ENCODE measurements at regions not wholly inside any gene's neighbourhood (a gene's known extent, or its start where the extent isn't known, plus 50 kb on each side); places are given as distances from the start of the nearest gene placed in this dataset.
"Not testable (repeated sequence)": the region's sequence is repeated elsewhere in the genome, so short reads cannot be mapped to it uniquely, and the experiment has no call there.

DNA sequence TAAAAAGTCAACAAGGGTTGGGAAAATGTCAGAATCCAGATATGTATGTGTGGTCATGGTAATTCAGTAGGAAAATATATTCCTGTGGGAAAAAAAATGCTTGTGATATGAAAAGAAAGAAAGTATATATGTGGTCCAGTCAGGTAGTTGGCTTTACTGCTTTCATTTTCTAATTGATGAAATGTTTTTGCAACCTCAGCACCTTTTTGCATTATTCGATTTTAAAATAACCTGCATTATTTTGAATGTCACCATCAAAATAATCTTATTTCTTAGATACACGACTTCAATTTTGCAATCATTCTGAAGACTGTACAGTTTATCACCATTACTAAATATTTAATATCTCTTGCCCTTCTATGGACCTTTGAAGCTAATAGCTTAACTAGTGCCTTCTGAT lies 170.8 kb upstream of the SPANXN4 start:
- no TSS peak for BruUV-seq (replicated peaks)
- H3K27me3 Mint-ChIP-seq (ENCODE audit: insufficient read depth, unreplicated experiment), result no peaks in the 10 kb centered on the region

DNA sequence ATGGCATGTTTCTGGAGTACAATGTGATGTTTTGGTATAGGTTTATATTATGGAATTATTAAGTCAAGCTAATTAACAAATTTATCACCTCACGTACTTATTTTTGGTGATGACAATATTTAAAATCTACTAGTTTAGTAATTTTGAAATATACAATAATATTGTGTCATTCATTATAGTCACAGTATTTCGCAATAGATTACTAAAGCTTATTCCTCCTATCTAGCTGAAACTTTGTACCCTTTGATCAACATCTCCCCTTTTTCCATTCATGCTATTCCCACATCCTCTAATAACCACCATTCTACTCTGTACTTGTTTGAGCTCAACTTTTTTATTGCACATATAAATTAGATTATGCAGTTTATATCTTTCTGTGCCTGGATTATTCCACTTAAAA lies 164.8 kb upstream of the SPANXN4 start:
- BruUV-seq (replicated peaks), result no TSS peak
- no peak overlapping the region for H3K27ac Mint-ChIP-seq (ENCODE audit: low read depth, unreplicated experiment)

More for the DNA sequence above, 170.8 kb upstream of the SPANXN4 start:
- TF ChIP-seq, protein P1, sequence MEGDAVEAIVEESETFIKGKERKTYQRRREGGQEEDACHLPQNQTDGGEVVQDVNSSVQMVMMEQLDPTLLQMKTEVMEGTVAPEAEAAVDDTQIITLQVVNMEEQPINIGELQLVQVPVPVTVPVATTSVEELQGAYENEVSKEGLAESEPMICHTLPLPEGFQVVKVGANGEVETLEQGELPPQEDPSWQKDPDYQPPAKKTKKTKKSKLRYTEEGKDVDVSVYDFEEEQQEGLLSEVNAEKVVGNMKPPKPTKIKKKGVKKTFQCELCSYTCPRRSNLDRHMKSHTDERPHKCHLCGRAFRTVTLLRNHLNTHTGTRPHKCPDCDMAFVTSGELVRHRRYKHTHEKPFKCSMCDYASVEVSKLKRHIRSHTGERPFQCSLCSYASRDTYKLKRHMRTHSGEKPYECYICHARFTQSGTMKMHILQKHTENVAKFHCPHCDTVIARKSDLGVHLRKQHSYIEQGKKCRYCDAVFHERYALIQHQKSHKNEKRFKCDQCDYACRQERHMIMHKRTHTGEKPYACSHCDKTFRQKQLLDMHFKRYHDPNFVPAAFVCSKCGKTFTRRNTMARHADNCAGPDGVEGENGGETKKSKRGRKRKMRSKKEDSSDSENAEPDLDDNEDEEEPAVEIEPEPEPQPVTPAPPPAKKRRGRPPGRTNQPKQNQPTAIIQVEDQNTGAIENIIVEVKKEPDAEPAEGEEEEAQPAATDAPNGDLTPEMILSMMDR (IDR thresholded peaks at IDR 0.05; ENCODE audit: unreplicated experiment), result no peak
- H3K9me3 Mint-ChIP-seq (ENCODE audit: unreplicated experiment), result peaks cover 5% of the 10 kb centered on the region
- DNase-seq (ENCODE audit: unreplicated experiment), result no peak
- H3K4me3 Mint-ChIP-seq (ENCODE audit: unreplicated experiment), result no peak overlapping the region
- intact Hi-C loops (cut with micrococcal nuclease), result no loop called here
- H3K4me1 Mint-ChIP-seq (ENCODE audit: insufficient read depth, unreplicated experiment), result no peaks in the 10 kb centered on the region
- no peaks in the 10 kb centered on the region for H3K36me3 Mint-ChIP-seq (ENCODE audit: insufficient read depth, unreplicated experiment)
- ChIA-PET POLR2A (no interaction called here), CTCF (no interaction called here)
- H3K27ac Mint-ChIP-seq (ENCODE audit: low read depth, unreplicated experiment), result no peak overlapping the region

DNA sequence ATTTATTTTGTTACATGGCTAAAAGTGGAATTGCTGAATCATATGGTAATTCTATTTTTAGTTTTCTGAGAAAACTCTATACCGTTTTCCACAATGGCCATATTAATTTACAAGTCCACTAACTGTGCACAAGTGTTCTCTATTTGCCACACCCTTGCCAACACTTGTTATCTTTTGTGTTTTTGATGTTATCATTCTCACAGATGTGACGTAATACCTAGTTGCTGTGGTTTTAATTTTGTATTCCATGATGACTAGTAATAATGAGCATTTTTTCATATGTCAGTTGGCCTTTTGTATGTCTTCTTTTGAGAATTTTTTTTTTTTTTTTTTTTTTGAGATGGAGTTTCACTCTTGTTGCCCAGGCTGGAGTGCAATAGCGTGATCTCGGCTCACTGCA lies 164.2 kb upstream of the SPANXN4 start:
- Mint-ChIP-seq H3K4me3 (ENCODE audit: unreplicated experiment) (no peak overlapping the region), H3K36me3 (ENCODE audit: insufficient read depth, unreplicated experiment) (no peaks in the 10 kb centered on the region), H3K27me3 (ENCODE audit: insufficient read depth, unreplicated experiment) (no peaks in the 10 kb centered on the region), H3K4me1 (ENCODE audit: insufficient read depth, unreplicated experiment) (no peaks in the 10 kb centered on the region), H3K9me3 (ENCODE audit: unreplicated experiment) (no peaks in the 10 kb centered on the region), H3K27ac (ENCODE audit: low read depth, unreplicated experiment) (no peak overlapping the region)
- ChIA-PET CTCF (no interaction called here), POLR2A (no interaction called here)
- TF ChIP-seq, protein P1 (IDR thresholded peaks at IDR 0.05; ENCODE audit: unreplicated experiment), result no peak
- intact Hi-C loops (cut with micrococcal nuclease), result no loop called here
- BruUV-seq (replicated peaks), result no TSS peak
- DNase-seq (ENCODE audit: unreplicated experiment), result no peak

More for the DNA sequence above, 164.8 kb upstream of the SPANXN4 start:
- Mint-ChIP-seq H3K4me1 (ENCODE audit: insufficient read depth, unreplicated experiment) (no peaks in the 10 kb centered on the region), H3K4me3 (ENCODE audit: unreplicated experiment) (no peak overlapping the region), H3K36me3 (ENCODE audit: insufficient read depth, unreplicated experiment) (no peaks in the 10 kb centered on the region), H3K9me3 (ENCODE audit: unreplicated experiment) (no peaks in the 10 kb centered on the region), H3K27me3 (ENCODE audit: insufficient read depth, unreplicated experiment) (no peaks in the 10 kb centered on the region)
- ChIA-PET CTCF (no interaction called here), POLR2A (no interaction called here)
- no peak for DNase-seq (ENCODE audit: unreplicated experiment)
- TF ChIP-seq, protein P1 (IDR thresholded peaks at IDR 0.05; ENCODE audit: unreplicated experiment), result no peak
- intact Hi-C loops (cut with micrococcal nuclease), result no loop called here

DNA sequence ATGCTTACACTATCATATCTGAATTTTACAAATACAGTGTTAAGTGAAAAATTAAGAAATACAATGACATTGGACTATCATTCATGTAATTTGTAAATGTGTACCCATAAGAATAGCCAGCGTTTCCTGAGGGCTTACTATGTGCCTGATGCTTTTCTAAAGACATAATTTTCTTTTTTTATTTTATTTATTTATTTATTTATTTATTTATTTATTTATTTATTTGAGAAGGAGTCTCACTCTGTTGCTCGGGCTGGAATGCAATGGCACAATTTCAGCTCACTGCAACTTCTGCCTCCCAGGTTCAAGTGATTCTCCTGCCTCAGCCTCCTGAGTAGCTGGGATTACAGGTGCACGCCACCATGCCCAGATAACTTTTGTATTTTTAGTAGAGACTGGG lies 159.5 kb upstream of the SPANXN4 start:
- CTCF ChIA-PET; H3K27me3 Mint-ChIP-seq (ENCODE audit: insufficient read depth, unreplicated experiment); H3K27ac Mint-ChIP-seq (ENCODE audit: low read depth, unreplicated experiment); POLR2A ChIA-PET; DNase-seq (ENCODE audit: unreplicated experiment); H3K9me3 Mint-ChIP-seq (ENCODE audit: unreplicated experiment); intact Hi-C loops (cut with micrococcal nuclease); H3K36me3 Mint-ChIP-seq (ENCODE audit: insufficient read depth, unreplicated experiment); BruUV-seq (replicated peaks); H3K4me1 Mint-ChIP-seq (ENCODE audit: insufficient read depth, unreplicated experiment); H3K4me3 Mint-ChIP-seq (ENCODE audit: unreplicated experiment): not testable (repeated sequence)

DNA sequence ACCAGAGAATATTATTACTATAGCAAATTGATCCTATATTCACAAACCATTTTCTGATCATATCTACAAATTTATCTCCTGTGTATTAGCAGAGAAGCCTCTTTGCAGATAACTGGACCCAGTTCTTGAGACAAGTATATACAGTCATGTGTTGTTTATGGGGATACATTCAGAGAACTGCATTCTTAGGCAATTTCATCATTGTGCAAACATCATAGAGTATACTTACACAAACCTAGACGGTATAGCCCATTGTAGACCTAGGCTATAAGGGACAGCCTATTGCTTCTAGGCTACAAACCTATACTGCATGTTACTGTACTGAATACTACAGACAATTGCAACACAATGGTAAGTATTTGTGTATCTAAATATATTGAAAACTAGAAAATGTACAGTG lies 152.5 kb upstream of the SPANXN4 start:
- no peaks in the 10 kb centered on the region for H3K27me3 Mint-ChIP-seq (ENCODE audit: insufficient read depth, unreplicated experiment)
- no peaks in the 10 kb centered on the region for H3K4me1 Mint-ChIP-seq (ENCODE audit: insufficient read depth, unreplicated experiment)
- no peaks in the 10 kb centered on the region for H3K36me3 Mint-ChIP-seq (ENCODE audit: insufficient read depth, unreplicated experiment)
- no TSS peak for BruUV-seq (replicated peaks)
- intact Hi-C loops (cut with micrococcal nuclease), result no loop called here
- H3K9me3 Mint-ChIP-seq (ENCODE audit: unreplicated experiment), result peaks cover 8% of the 10 kb centered on the region
- DNase-seq (ENCODE audit: unreplicated experiment), result no peak
- CTCF ChIA-PET, result interaction anchor here (0.6 kb wide), 1 partner anchor 1956 kb away, joined by 4 read pairs; no protein-coding TSS in a partner anchor
- H3K27ac Mint-ChIP-seq (ENCODE audit: low read depth, unreplicated experiment), result no peak overlapping the region
- TF ChIP-seq, protein P1 (IDR thresholded peaks at IDR 0.05; ENCODE audit: unreplicated experiment), result no peak
- POLR2A ChIA-PET, result no interaction called here
- no peak overlapping the region for H3K4me3 Mint-ChIP-seq (ENCODE audit: unreplicated experiment)
